ENCODE measurements at regions not wholly inside any gene's neighbourhood (a gene's known extent, or its start where the extent isn't known, plus 50 kb on each side); places are given as distances from the start of the nearest gene placed in this dataset.

- no peak for TF ChIP-seq CTCF (IDR thresholded peaks at IDR 0.05; ENCODE audit: insufficient read depth, low read length, poor library complexity, severe bottlenecking)
- DNase-seq (ENCODE audit: extremely low read depth, insufficient read length) = no peak
- no peaks in the 10 kb centered on the region for H3K36me3 ChIP-seq (ENCODE audit: control insufficient read depth, insufficient read depth, low read length)
- H3K27me3 ChIP-seq (replicated peaks; ENCODE audit: control insufficient read depth, insufficient read depth, low read length) = no peaks in the 10 kb centered on the region
- no peak overlapping the region for H3K4me3 ChIP-seq (replicated peaks; ENCODE audit: low read depth, low read length)
Measured at GRCh38 chr12:92440072-92440471, 262.7 kb upstream of the PLEKHG7 start.

DNA sequence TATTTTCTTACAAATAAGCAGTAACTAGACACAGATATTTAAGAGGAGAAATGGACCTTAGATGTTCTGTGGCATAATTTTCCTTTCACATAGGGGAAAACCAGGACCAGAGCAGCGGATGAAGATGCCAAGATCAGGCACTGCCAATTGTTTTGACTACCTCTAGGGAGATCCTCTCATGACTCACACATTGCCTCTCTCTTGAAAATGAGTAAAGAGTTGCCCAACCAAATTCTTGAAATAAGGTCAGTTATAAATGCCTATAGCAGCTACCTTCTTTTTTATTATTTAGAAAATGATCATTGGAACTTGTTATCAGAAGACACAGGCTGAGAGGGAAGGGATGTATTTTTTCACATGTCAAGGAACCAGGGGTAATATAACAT is 263.4 kb upstream of the PLEKHG7 start:
- no peak for TF ChIP-seq CTCF (IDR thresholded peaks at IDR 0.05; ENCODE audit: insufficient read depth, low read length, poor library complexity, severe bottlenecking)
- no peak for DNase-seq (ENCODE audit: extremely low read depth, insufficient read length)
- H3K36me3 ChIP-seq (ENCODE audit: control insufficient read depth, insufficient read depth, low read length) = no peaks in the 10 kb centered on the region
- no peak overlapping the region for H3K4me3 ChIP-seq (replicated peaks; ENCODE audit: low read depth, low read length)
- no peaks in the 10 kb centered on the region for H3K27me3 ChIP-seq (replicated peaks; ENCODE audit: control insufficient read depth, insufficient read depth, low read length)

GRCh38 chr12:92438641-92439419 is 264.0 kb upstream of the PLEKHG7 start:
- TF ChIP-seq CTCF (IDR thresholded peaks at IDR 0.05; ENCODE audit: insufficient read depth, low read length, poor library complexity, severe bottlenecking) = no peak
- DNase-seq (ENCODE audit: extremely low read depth, insufficient read length) = no peak

GRCh38 chr12:92437452-92437851 is 265.3 kb upstream of the PLEKHG7 start:
- TF ChIP-seq CTCF (IDR thresholded peaks at IDR 0.05; ENCODE audit: insufficient read depth, low read length, poor library complexity, severe bottlenecking) = no peak
- no peaks in the 10 kb centered on the region for H3K27me3 ChIP-seq (replicated peaks; ENCODE audit: control insufficient read depth, insufficient read depth, low read length)
- no peak for DNase-seq (ENCODE audit: extremely low read depth, insufficient read length)
- H3K36me3 ChIP-seq (ENCODE audit: control insufficient read depth, insufficient read depth, low read length) = no peaks in the 10 kb centered on the region
- H3K4me3 ChIP-seq (replicated peaks; ENCODE audit: low read depth, low read length) = no peak overlapping the region

More at GRCh38 chr12:92438641-92439419, 264.0 kb upstream of the PLEKHG7 start:
- no peaks in the 10 kb centered on the region for H3K36me3 ChIP-seq (ENCODE audit: control insufficient read depth, insufficient read depth, low read length)
- no peaks in the 10 kb centered on the region for H3K27me3 ChIP-seq (replicated peaks; ENCODE audit: control insufficient read depth, insufficient read depth, low read length)
- no peak overlapping the region for H3K4me3 ChIP-seq (replicated peaks; ENCODE audit: low read depth, low read length)

- no peaks in the 10 kb centered on the region for H3K27me3 ChIP-seq (replicated peaks; ENCODE audit: control insufficient read depth, insufficient read depth, low read length)
- no peak overlapping the region for H3K4me3 ChIP-seq (replicated peaks; ENCODE audit: low read depth, low read length)
- no peak for TF ChIP-seq CTCF (IDR thresholded peaks at IDR 0.05; ENCODE audit: insufficient read depth, low read length, poor library complexity, severe bottlenecking)
- DNase-seq (ENCODE audit: extremely low read depth, insufficient read length) = no peak
- H3K36me3 ChIP-seq (ENCODE audit: control insufficient read depth, insufficient read depth, low read length) = no peaks in the 10 kb centered on the region
Measured at GRCh38 chr12:92436856-92437255, 265.9 kb upstream of the PLEKHG7 start.

Measured in GM06990 (cell line).